Esophagus muscularis mucosa (tissue), 3 donors: ENCODE measurements at regions not wholly inside any gene's neighbourhood (a gene's known extent, or its start where the extent isn't known, plus 50 kb on each side); places are given as distances from the start of the nearest gene placed in this dataset.

ENCODE experiments used
- CTCF ChIP-seq, 3 experiments: fragments of 200-600 bp in 2 of 3; fragments of 450-650 bp in 1 of 3; sonication (generic) in 2 of 3; IDR thresholded peaks; one replicate each; pipeline ENCODE4 v1.5.1; 2017 to 2019; ENCODE audit warnings: antibody characterized with exemption in 3 of 3, mild to moderate bottlenecking in 2 of 3, moderate library complexity in 1 of 3
- POLR2AphosphoS5 ChIP-seq, 2 donors: sonication (generic); formaldehyde crosslinking; IDR thresholded peaks; one replicate each; pipeline ENCODE4 v1.6.1; 2017; ENCODE audit warnings: antibody characterized with exemption in 2 of 2

- TF ChIP-seq CTCF (IDR thresholded peaks at IDR 0.05) (no peak), POLR2AphosphoS5 (IDR thresholded peaks at IDR 0.05) (no peak)
These were observed 73.4 kb upstream of the SRSF6 start for GRCh38 chr20:43384101-43384940.
